T-cell (primary cell): ENCODE measurements at regions not wholly inside any gene's neighbourhood (a gene's known extent, or its start where the extent isn't known, plus 50 kb on each side); places are given as distances from the start of the nearest gene placed in this dataset.

Source experiments
- ATAC-seq, 4 experiments: fragments of 200-7000 bp in 3 of 4; fragments of 150-1000 bp in 1 of 4; cut with Tn5 transposase; replicated peaks in 1 of 4; 1 replicate in 3 of 4; 2 replicates in 1 of 4; pipeline ENCODE4 v1.10.0; 2021; ENCODE audit warnings: moderate library complexity in 3 of 4, mild to moderate bottlenecking in 2 of 4, moderate number of reproducible peaks in 1 of 4
- CTCF ChIA-PET, 2 donors: fragments of 300-600 bp; sonication (Branson Sonifier 250); formaldehyde crosslinking; loops; one replicate each; lab custom pipeline; 2022; ENCODE audit warnings: antibody characterized with exemption in 2 of 2; lab: Charles Lee
- POLR2A ChIA-PET, 2 donors: fragments of 300-600 bp; sonication (Branson Sonifier 250); formaldehyde crosslinking; loops; one replicate each; lab custom pipeline; 2022; ENCODE audit warnings: antibody characterized with exemption in 2 of 2; lab: Charles Lee
- DNase-seq, 35 experiments: peaks; one replicate each; pipeline versions ENCODE4 v3.0.0 to v3.0.0-alpha.2; 2013 to 2023
- H3K27ac ChIP-seq: one replicate; pipeline ENCODE4 v1.5.1; 2013; ENCODE audit warnings: low read length
- H3K27me3 ChIP-seq, 2 experiments: replicated peaks in 1 of 2; 1 replicate in 1 of 2; 2 replicates in 1 of 2; pipeline versions ENCODE4 v1.6.1 to v1.7.0; 2013; ENCODE audit warnings: low read length in 1 of 2, mixed read lengths in 1 of 2; ENCODE audit not compliant: control insufficient read depth in 2 of 2, insufficient read depth in 2 of 2; ENCODE audit errors: extremely low read depth in 1 of 2
- H3K36me3 ChIP-seq, 2 donors: 1 replicate in 1 of 2; 2 replicates in 1 of 2; pipeline versions ENCODE4 v1.6.1 to v1.7.0; 2013; ENCODE audit warnings: low read length in 1 of 2; ENCODE audit not compliant: control insufficient read depth in 2 of 2, insufficient read depth in 1 of 2; ENCODE audit errors: extremely low read depth in 1 of 2
- H3K4me1 ChIP-seq, 2 experiments: 1 replicate in 1 of 2; 2 replicates in 1 of 2; pipeline versions ENCODE4 v1.6.1 to v1.7.0; 2013; ENCODE audit warnings: low read length in 2 of 2, mixed read lengths in 1 of 2; ENCODE audit not compliant: insufficient read depth in 2 of 2, control insufficient read depth in 1 of 2; ENCODE audit errors: extremely low read depth in 1 of 2
- H3K4me3 ChIP-seq, 2 donors: 1 replicate in 1 of 2; 2 replicates in 1 of 2; pipeline versions ENCODE4 v1.5.1 to v1.7.0; 2013; ENCODE audit warnings: mild to moderate bottlenecking in 2 of 2, low read length in 1 of 2, moderate library complexity in 1 of 2; ENCODE audit not compliant: control insufficient read depth in 1 of 2; ENCODE audit errors: extremely low read depth in 1 of 2
- H3K9me3 ChIP-seq: 2 replicates; pipeline ENCODE4 v1.7.0; 2013
- H3K27ac Mint-ChIP-seq, 2 donors: one replicate each; pipeline ENCODE4 v1.8.0; 2020 to 2021; ENCODE audit warnings: mild to moderate bottlenecking in 2 of 2, mixed read lengths in 2 of 2
- H3K27me3 Mint-ChIP-seq, 2 donors: one replicate each; pipeline ENCODE4 v1.8.0; 2021 to 2022; ENCODE audit warnings: mixed read lengths in 2 of 2
- H3K36me3 Mint-ChIP-seq: one replicate; pipeline ENCODE4 v1.8.0; 2021; ENCODE audit warnings: mixed read lengths
- H3K4me1 Mint-ChIP-seq, 3 donors: one replicate each; pipeline ENCODE4 v1.8.0; 2020 to 2022; ENCODE audit warnings: mixed read lengths in 3 of 3, mild to moderate bottlenecking in 1 of 3
- H3K4me3 Mint-ChIP-seq, 3 donors: one replicate each; pipeline ENCODE4 v1.8.0; 2020 to 2022; ENCODE audit warnings: mild to moderate bottlenecking in 3 of 3, mixed read lengths in 3 of 3, moderate library complexity in 3 of 3
- H3K9me3 Mint-ChIP-seq, 3 donors: one replicate each; pipeline ENCODE4 v1.8.0; 2020 to 2022; ENCODE audit warnings: mixed read lengths in 3 of 3
- WGBS: methylation state at CpG from one replicate; pipeline ENCODE4 v1.1.5; 2013; ENCODE audit warnings: missing lambda C conversion rate; ENCODE audit not compliant: insufficient coverage; 5-methylcytosine and 5-hydroxymethylcytosine counted together

DNA sequence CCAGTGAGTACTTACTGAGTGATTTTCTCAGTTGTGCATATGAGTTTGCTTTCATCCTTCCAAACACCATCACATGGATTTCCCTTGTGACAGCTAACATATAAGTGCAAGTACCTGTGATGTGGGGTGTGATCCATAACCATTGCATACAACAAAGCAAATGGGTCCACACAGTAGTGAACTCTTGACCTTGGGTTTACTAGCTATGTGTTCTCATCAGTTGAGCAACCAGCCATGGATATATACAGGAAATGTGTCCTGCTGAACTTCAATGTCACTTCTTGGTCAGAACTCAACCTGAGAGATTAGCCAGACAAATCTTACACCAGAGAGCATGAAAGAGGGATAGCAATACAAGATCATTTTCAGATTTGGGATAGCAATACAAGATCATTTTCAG, 420.9 kb upstream of the KCNH7 start:
- H3K27me3 ChIP-seq, result no peaks in the 10 kb centered on the region
- Mint-ChIP-seq H3K4me3 (no peak overlapping the region), H3K36me3 (no peaks in the 10 kb centered on the region), H3K27ac (no peak overlapping the region), H3K27me3 (no peaks in the 10 kb centered on the region), H3K9me3 (peaks cover 4 to 9% (median 7%) of the 10 kb centered on the region in 3 donors), H3K4me1 (no peaks in the 10 kb centered on the region)
- H3K36me3 ChIP-seq, result no peaks in the 10 kb centered on the region
- no peak overlapping the region for H3K27ac ChIP-seq
- ATAC-seq, result no peak
- H3K4me1 ChIP-seq, result no peaks in the 10 kb centered on the region
- DNase-seq, result no peak
- no peak overlapping the region for H3K4me3 ChIP-seq
- CTCF ChIA-PET, result no interaction called here
- no peaks in the 10 kb centered on the region for H3K9me3 ChIP-seq
- POLR2A ChIA-PET, result no interaction called here

DNA sequence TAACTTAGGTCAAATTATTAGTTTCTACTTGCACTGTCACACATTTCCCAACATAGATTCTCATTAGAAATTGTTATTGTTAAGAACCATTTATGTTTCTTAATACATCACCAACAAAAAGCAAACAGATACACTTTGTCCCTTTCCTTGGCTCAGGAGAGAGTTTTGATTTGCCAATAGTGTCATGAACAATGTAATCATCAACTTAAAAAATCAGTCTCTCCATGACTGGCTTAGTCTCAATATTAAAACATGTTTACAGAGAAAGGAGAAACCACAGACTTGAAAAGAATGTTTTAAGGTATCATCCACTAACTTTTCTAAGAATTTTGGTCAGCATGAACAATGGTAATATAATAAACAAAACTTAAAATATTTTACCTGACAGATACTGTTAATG, 416.5 kb upstream of the KCNH7 start:
- H3K27me3 ChIP-seq, result no peaks in the 10 kb centered on the region
- H3K36me3 Mint-ChIP-seq, result no peaks in the 10 kb centered on the region
- no peaks in the 10 kb centered on the region for H3K36me3 ChIP-seq
- no peak overlapping the region for H3K4me3 ChIP-seq
- no peak overlapping the region for H3K4me3 Mint-ChIP-seq
- H3K9me3 Mint-ChIP-seq, result peaks cover 7 to 12% (median 9%) of the 10 kb centered on the region in 3 donors
- DNase-seq, result no peak
- H3K4me1 ChIP-seq, result no peaks in the 10 kb centered on the region
- no peaks in the 10 kb centered on the region for H3K27me3 Mint-ChIP-seq
- POLR2A ChIA-PET, result no interaction called here
- no peak overlapping the region for H3K27ac ChIP-seq
- CTCF ChIA-PET, result no interaction called here
- ATAC-seq, result no peak
- no peak overlapping the region for H3K27ac Mint-ChIP-seq
- no peaks in the 10 kb centered on the region for H3K4me1 Mint-ChIP-seq
- no peaks in the 10 kb centered on the region for H3K9me3 ChIP-seq

DNA sequence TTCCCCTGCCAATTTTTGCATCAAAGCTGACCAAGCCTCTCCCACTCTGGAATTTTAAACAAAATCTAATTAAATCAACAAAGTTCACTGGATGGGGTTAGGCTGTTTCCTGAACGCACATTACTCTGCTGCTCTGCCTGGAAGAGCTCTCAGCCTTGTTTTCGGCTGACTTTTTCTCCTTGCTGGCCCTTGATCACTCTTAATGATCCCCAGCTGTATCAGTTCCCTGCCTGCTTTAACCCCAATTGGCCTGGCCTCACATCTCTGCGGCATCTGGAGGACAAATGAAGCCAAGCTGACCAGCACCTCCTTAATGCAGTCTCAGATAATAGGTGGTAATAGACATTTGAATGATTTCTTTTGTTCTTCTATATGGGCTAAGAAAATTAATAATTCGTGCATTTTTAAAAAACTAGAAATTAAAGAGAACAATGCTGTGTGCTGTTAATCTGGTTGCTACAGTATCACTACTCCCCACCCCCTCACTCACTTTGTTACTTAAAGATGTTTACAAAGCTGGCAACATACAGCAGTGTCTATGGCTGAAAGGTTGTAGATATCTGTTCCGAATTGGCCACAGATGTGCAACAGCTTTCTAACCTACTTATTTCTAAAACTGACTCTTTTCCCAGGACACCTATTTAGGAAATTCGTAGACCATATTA, 415.2 kb upstream of the KCNH7 start:
- DNase-seq (no peak), ATAC-seq (no peak)
- Histone ChIP-seq H3K27me3 (no peaks in the 10 kb centered on the region), H3K36me3 (no peaks in the 10 kb centered on the region), H3K4me1 (no peaks in the 10 kb centered on the region), H3K27ac (no peak overlapping the region), H3K4me3 (no peak overlapping the region), H3K9me3 (no peaks in the 10 kb centered on the region)
- Mint-ChIP-seq H3K4me3 (no peak overlapping the region), H3K9me3 (peaks cover 6 to 9% (median 7%) of the 10 kb centered on the region in 3 donors), H3K4me1 (no peaks in the 10 kb centered on the region), H3K36me3 (no peaks in the 10 kb centered on the region), H3K27ac (no peak overlapping the region), H3K27me3 (no peaks in the 10 kb centered on the region)
- ChIA-PET POLR2A (no interaction called here), CTCF (no interaction called here)
- 65% methylated on average over 2 of the region's 6 CpGs for WGBS

DNA sequence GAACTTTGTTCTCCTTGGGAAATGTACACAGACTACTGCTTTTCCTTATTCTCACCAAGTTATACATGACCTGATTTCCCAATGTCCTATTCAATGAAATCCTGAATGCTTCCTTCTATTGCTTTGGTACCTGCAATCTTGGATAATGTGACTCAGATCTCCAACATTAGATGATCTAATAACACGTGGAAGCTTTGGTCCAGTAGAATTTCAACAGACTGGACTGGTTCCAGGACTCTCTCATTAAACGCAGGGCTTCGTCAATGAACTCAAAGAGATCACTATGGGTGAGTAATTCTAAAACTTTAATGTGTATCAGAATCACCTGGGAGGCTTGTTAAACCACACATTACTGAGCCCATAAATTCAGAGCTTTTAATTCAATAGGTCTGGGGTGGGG, 413.6 kb upstream of the KCNH7 start:
- Mint-ChIP-seq H3K4me3 (no peak overlapping the region), H3K36me3 (no peaks in the 10 kb centered on the region), H3K4me1 (no peaks in the 10 kb centered on the region), H3K9me3 (peaks cover 6 to 7% (median 7%) of the 10 kb centered on the region in 3 donors), H3K27ac (no peak overlapping the region), H3K27me3 (no peaks in the 10 kb centered on the region)
- CTCF ChIA-PET, result no interaction called here
- ATAC-seq (no peak), DNase-seq (no peak)
- no CpG with 5 or more reads among the region's 3 CpGs for WGBS
- Histone ChIP-seq H3K27ac (no peak overlapping the region), H3K4me1 (no peaks in the 10 kb centered on the region), H3K27me3 (no peaks in the 10 kb centered on the region), H3K36me3 (no peaks in the 10 kb centered on the region), H3K9me3 (no peaks in the 10 kb centered on the region), H3K4me3 (no peak overlapping the region)
- POLR2A ChIA-PET, result no interaction called here

DNA sequence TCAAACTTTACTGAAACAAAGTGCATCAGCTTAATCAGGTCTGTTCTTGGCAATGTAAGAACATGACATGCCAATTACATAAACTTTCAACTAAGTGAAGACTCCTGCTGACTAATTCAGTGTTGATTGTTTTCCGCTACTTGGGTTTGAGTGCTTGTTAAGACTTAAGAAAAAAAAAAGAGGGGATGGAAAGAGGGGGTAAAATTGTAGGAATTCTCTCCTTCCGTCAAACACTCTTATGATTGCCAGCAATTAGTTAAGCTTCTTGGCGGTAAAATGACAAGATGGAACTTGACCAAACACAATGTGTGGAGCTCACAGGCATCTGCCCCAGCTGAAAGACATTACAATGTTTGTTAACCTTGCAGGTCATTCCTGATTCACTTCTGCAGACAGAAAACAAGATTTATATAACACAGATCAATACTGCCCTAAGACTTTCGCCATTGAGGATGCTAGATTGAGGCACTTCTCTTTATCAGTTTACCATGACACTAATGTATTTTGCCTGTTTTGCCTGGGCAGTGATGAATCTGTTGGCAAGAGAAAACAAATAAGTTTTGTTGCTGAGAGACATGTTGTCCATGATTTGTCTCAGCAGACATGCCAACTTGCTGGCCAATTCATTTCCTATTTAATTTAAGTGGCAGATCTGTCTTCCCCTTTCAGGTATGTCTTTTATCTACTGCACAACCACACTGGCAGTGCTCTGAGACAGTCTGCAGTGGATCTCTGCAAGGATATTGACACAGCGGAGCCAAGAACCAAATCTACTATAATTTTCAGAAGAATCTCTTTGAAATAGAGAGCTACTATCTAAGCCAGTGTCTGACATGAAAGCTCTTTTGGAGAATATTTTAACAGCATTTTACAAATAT, 410.0 kb upstream of the KCNH7 start:
- Mint-ChIP-seq H3K4me1 (no peaks in the 10 kb centered on the region), H3K27ac (no peak overlapping the region), H3K4me3 (no peak overlapping the region), H3K9me3 (peaks cover under 1 to 4% (median under 1%) of the 10 kb centered on the region in 3 donors), H3K27me3 (no peaks in the 10 kb centered on the region), H3K36me3 (no peaks in the 10 kb centered on the region)
- H3K27ac ChIP-seq, result no peak overlapping the region
- CTCF ChIA-PET, result no interaction called here
- POLR2A ChIA-PET, result interaction anchor here in 1 of 2 donors (0.5 kb wide), 1 partner anchor 1384 kb away, joined by 3 read pairs; no protein-coding TSS in a partner anchor
- whole genome bisulfite sequencing, result 95% methylated on average over 2 of the region's 5 CpGs
- no peaks in the 10 kb centered on the region for H3K9me3 ChIP-seq
- DNase-seq (no peak), ATAC-seq (no peak)
- H3K4me1 ChIP-seq, result no peaks in the 10 kb centered on the region
- H3K36me3 ChIP-seq, result no peaks in the 10 kb centered on the region
- H3K27me3 ChIP-seq, result no peaks in the 10 kb centered on the region
- H3K4me3 ChIP-seq, result no peak overlapping the region

DNA sequence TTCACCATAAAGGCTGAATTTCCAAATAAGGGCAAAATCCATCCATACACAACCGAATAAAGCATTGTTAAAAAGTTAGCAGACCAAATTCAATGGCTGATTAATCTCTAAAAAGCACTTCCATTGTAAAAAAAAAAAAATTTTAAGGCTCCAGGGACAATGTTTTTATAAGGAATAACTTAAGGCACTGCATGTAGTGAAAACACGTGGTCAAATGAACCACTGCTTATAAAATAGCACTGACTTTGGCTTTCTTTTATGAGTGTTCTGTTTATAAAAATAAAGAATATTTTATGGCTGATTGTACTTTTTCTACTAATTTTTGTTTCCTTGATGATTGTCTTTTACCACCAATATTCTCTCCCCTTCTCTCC, 409.3 kb upstream of the KCNH7 start:
- Histone ChIP-seq H3K27me3 (no peaks in the 10 kb centered on the region), H3K4me3 (no peak overlapping the region), H3K9me3 (no peaks in the 10 kb centered on the region), H3K36me3 (no peaks in the 10 kb centered on the region), H3K27ac (no peak overlapping the region), H3K4me1 (no peaks in the 10 kb centered on the region)
- ChIA-PET CTCF (no interaction called here), POLR2A (no interaction called here)
- H3K27ac Mint-ChIP-seq, result no peak overlapping the region
- no CpG with 5 or more reads among the region's 2 CpGs for WGBS
- no peaks in the 10 kb centered on the region for H3K4me1 Mint-ChIP-seq
- peaks cover 0 to 3% (median 2%) of the 10 kb centered on the region in 3 donors for H3K9me3 Mint-ChIP-seq
- no peaks in the 10 kb centered on the region for H3K36me3 Mint-ChIP-seq
- H3K4me3 Mint-ChIP-seq, result no peak overlapping the region
- no peaks in the 10 kb centered on the region for H3K27me3 Mint-ChIP-seq
- DNase-seq (no peak), ATAC-seq (no peak)
